Spleen (tissue), 7 donors: ENCODE measurements at regions not wholly inside any gene's neighbourhood (a gene's known extent, or its start where the extent isn't known, plus 50 kb on each side); places are given as distances from the start of the nearest gene placed in this dataset.
"Not testable (repeated sequence)": the region's sequence is repeated elsewhere in the genome, so short reads cannot be mapped to it uniquely, and the experiment has no call there.

Experiments
- CTCF ChIP-seq, 11 experiments: fragments of 200-600 bp in 7 of 11; fragments of 450-650 bp in 4 of 11; sonication (generic) in 4 of 11; IDR thresholded peaks in 8 of 11; conservative IDR thresholded peaks in 3 of 11; 1 replicate in 7 of 11; 2 replicates in 4 of 11; pipeline versions ENCODE4 v1.4.0 to v1.8.0; 2016 to 2021; ENCODE audit warnings: antibody characterized with exemption in 11 of 11, inconsistent platforms in 4 of 11, mild to moderate bottlenecking in 1 of 11
- POLR2A ChIP-seq, 3 donors: fragments of 450-650 bp; IDR thresholded peaks; one replicate each; pipeline ENCODE4 v1.5.1; 2017; ENCODE audit warnings: antibody characterized with exemption in 3 of 3, mild to moderate bottlenecking in 1 of 3
- POLR2AphosphoS5 ChIP-seq, 3 donors: sonication (generic); formaldehyde crosslinking; IDR thresholded peaks; one replicate each; pipeline ENCODE4 v1.5.1; 2017; ENCODE audit warnings: antibody characterized with exemption in 3 of 3
- donor health status: DM: no; HTN: no; CAD: no; lungs with moderate emphysema.
- donor health status: DM: no; HTN: no; CAD: no.
- donor health status: DM: no; HTN: no; CAD: no.

GRCh38 chrX:92215011-92215410, 435.8 kb downstream of the PCDH11X start:
- TF ChIP-seq CTCF (IDR thresholded peaks at IDR 0.05 in 8 of 11, conservative IDR thresholded peaks at IDR 0.05 in 3 of 11); POLR2A (IDR thresholded peaks at IDR 0.05); POLR2AphosphoS5 (IDR thresholded peaks at IDR 0.05): not testable (repeated sequence)
